ENCODE measurements at regions not wholly inside any gene's neighbourhood (a gene's known extent, or its start where the extent isn't known, plus 50 kb on each side); places are given as distances from the start of the nearest gene placed in this dataset.
A peak's percentile ranks its signal among the peaks of the same experiment; 100 is the strongest.

DNA sequence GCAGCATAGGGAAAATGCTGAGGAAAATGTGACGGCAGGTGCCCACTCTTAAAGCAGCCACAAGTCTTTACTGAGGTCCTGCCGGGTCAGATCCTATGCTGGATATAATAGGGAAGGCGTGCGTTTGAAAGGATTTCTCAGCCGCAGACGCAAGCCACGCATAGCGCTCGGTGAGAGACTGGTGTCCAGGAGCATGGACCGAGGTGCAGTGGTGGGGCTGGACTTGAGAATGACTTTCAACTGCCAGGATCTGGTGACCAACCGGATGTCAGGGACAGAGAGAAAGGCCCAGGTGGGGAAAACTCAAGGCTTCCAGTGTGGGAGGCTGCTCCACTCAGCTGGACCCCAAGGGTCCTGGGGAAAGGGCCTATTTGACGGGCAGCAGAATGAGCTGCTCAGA lies 74.7 kb upstream of the INSIG1 start:
- no peak overlapping the region for H3K4me3 Mint-ChIP-seq
- H3K36me3 Mint-ChIP-seq: no peaks in the 10 kb centered on the region
- H3K4me1 Mint-ChIP-seq: peaks cover 63% of the 10 kb centered on the region
- DNase-seq (ENCODE audit: low spot score in 2 of 2, unreplicated experiment in 2 of 2): no peak
- no peaks in the 10 kb centered on the region for H3K9me3 Mint-ChIP-seq
- H3K27ac Mint-ChIP-seq: peak overlapping the region; percentile 6
- TF ChIP-seq, protein P1, sequence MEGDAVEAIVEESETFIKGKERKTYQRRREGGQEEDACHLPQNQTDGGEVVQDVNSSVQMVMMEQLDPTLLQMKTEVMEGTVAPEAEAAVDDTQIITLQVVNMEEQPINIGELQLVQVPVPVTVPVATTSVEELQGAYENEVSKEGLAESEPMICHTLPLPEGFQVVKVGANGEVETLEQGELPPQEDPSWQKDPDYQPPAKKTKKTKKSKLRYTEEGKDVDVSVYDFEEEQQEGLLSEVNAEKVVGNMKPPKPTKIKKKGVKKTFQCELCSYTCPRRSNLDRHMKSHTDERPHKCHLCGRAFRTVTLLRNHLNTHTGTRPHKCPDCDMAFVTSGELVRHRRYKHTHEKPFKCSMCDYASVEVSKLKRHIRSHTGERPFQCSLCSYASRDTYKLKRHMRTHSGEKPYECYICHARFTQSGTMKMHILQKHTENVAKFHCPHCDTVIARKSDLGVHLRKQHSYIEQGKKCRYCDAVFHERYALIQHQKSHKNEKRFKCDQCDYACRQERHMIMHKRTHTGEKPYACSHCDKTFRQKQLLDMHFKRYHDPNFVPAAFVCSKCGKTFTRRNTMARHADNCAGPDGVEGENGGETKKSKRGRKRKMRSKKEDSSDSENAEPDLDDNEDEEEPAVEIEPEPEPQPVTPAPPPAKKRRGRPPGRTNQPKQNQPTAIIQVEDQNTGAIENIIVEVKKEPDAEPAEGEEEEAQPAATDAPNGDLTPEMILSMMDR (IDR thresholded peaks at IDR 0.05; ENCODE audit: unreplicated experiment): no peak
- peaks cover 7% of the 10 kb centered on the region for H3K27me3 Mint-ChIP-seq (ENCODE audit: low read depth)

DNA sequence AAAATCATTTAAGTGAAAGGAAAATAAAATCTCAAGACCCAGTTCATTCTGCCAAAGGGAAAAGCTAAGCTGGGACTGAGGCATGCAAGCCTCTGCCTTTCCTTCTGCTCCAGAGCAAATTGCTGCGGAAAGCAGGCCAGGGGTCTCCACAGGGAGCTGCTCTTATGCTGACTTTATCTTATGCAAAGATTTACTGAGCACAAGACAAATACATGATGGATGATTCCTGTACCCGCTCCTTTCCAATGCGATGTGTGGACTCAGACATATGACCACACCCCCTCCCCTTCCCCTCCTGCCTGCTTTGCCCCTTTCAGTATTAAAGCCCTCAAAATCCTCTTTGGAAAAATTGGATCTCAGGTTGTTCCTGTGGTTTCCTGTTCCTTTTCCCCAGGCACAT lies 74.2 kb upstream of the INSIG1 start:
- H3K4me1 Mint-ChIP-seq: peaks cover 68% of the 10 kb centered on the region
- peak overlapping the region; percentile 6 for H3K27ac Mint-ChIP-seq
- peaks cover 7% of the 10 kb centered on the region for H3K27me3 Mint-ChIP-seq (ENCODE audit: low read depth)
- DNase-seq (ENCODE audit: low spot score in 2 of 2, unreplicated experiment in 2 of 2): no peak
- TF ChIP-seq, protein P1 (IDR thresholded peaks at IDR 0.05; ENCODE audit: unreplicated experiment): no peak
- no peaks in the 10 kb centered on the region for H3K36me3 Mint-ChIP-seq
- H3K4me3 Mint-ChIP-seq: no peak overlapping the region
- no peaks in the 10 kb centered on the region for H3K9me3 Mint-ChIP-seq

DNA sequence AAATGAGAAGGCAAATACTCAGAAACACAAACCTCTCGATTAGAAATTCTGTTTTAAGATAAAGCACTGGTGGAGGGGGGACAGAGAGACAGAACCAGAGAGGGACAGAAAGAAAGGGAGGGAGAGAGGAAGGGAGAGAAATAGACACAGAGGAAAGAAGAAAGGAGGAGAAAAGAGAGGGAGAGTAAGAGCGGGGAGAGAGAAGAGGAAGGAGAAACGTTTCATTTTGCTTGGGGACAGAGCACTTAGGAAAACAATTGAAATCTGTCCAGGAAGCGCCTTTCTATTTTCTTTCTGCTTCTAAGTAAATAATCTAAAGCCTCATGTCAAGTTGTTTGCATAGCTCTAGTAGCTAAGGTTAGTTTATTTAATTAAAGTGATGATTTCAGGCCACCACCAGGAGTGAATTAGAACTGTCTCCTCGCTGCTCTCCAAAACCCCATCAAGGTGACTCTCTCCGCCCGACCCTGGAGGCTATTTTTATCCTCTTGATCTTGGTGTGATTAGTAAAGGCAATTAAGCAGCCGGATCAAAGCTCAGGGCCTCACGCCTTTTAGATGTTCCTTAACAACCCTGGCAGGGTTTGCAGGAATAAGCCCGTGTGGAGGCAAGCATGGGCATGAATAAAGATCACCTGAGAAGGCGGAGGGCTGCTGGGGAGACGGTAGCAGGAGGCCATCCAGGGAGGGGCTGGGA lies 73.4 kb upstream of the INSIG1 start:
- H3K4me3 Mint-ChIP-seq: no peak overlapping the region
- no peak for DNase-seq (ENCODE audit: low spot score in 2 of 2, unreplicated experiment in 2 of 2)
- H3K4me1 Mint-ChIP-seq: peaks cover 75% of the 10 kb centered on the region
- H3K9me3 Mint-ChIP-seq: no peaks in the 10 kb centered on the region
- TF ChIP-seq, protein P1 (IDR thresholded peaks at IDR 0.05; ENCODE audit: unreplicated experiment): no peak
- H3K27ac Mint-ChIP-seq: peak overlapping the region; percentile 52
- no peaks in the 10 kb centered on the region for H3K36me3 Mint-ChIP-seq
- peaks cover 7% of the 10 kb centered on the region for H3K27me3 Mint-ChIP-seq (ENCODE audit: low read depth)

DNA sequence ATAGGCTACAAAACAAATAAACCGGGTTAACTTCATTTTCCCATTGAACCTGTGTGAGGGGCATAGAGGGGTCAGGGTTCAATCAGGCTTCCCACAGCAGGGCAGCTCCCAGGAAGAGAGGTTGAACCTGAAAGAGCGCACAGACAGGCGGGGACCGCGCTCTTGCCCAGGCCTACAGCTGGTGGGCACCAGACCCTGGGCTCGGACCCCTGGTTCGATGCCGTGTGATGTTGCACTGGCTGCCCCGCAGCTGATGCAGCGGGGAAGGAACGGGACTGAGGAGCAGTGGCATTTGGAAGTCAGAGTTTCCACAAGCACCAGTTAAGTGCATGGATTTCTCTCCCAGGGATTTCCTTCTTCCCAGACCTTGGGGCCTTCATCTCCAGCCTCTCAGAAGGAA lies 72.6 kb upstream of the INSIG1 start:
- H3K9me3 Mint-ChIP-seq: no peaks in the 10 kb centered on the region
- H3K4me3 Mint-ChIP-seq: no peak overlapping the region
- no peak for DNase-seq (ENCODE audit: low spot score in 2 of 2, unreplicated experiment in 2 of 2)
- peaks cover 7% of the 10 kb centered on the region for H3K27me3 Mint-ChIP-seq (ENCODE audit: low read depth)
- TF ChIP-seq, protein P1 (IDR thresholded peaks at IDR 0.05; ENCODE audit: unreplicated experiment): no peak
- peaks cover 81% of the 10 kb centered on the region for H3K4me1 Mint-ChIP-seq
- no peak overlapping the region for H3K27ac Mint-ChIP-seq
- no peaks in the 10 kb centered on the region for H3K36me3 Mint-ChIP-seq

DNA sequence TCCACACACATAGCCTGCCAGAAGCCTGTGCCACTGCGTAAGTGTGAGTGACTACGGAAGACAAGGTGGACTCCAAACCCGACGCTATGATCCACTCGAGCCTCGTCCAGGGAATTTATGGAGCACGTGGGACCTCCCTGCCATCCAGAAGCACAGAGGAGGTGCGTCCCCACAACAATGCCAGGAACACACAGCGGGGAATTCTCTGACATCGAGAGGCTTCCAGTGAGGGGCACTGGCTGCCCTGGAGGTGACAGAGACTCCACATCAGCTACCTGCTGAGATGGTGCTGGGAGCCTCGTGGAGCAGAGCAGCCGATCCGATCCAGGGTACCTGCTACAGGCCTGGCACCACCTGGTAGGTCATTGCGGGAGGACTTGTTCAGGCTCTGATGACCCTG lies 72.2 kb upstream of the INSIG1 start:
- Mint-ChIP-seq H3K27me3 (ENCODE audit: low read depth) (peaks cover 7% of the 10 kb centered on the region), H3K27ac (no peak overlapping the region), H3K4me1 (peaks cover 83% of the 10 kb centered on the region), H3K4me3 (no peak overlapping the region), H3K9me3 (no peaks in the 10 kb centered on the region), H3K36me3 (no peaks in the 10 kb centered on the region)
- TF ChIP-seq, protein P1 (IDR thresholded peaks at IDR 0.05; ENCODE audit: unreplicated experiment): no peak
- no peak for DNase-seq (ENCODE audit: low spot score in 2 of 2, unreplicated experiment in 2 of 2)
